ENCODE measurements at regions not wholly inside any gene's neighbourhood (a gene's known extent, or its start where the extent isn't known, plus 50 kb on each side); places are given as distances from the start of the nearest gene placed in this dataset.

DNA sequence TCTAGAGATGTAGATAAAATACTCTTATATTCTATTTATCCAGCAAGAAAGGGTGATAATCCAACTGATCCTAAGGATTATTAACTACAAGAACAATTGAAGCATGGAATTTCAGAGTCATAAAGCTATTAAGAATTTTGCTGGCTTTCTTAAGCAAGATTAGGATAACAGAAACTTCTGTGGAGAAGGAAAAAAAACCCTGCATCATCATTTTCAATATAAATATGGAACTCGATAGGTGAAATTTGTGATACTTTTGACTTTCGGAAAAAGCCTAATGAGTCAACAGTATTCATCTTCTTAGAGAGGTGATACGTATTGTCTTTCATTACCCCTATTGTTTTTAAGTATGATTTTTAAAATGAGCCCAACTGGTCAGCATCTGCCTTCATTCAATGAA, 593.3 kb downstream of the CPS1 start:
- TF ChIP-seq POLR2A (IDR thresholded peaks at IDR 0.05; ENCODE audit: low read length), result no peak
- TF ChIP-seq GATA1 (IDR thresholded peaks at IDR 0.05; ENCODE audit: low read depth, low read length), result no peak
